ENCODE measurements at regions not wholly inside any gene's neighbourhood (a gene's known extent, or its start where the extent isn't known, plus 50 kb on each side); places are given as distances from the start of the nearest gene placed in this dataset.

- no peak for TF ChIP-seq POLR2A (IDR thresholded peaks at IDR 0.05)
- TF ChIP-seq CTCF (IDR thresholded peaks at IDR 0.05), result no peak
- Histone ChIP-seq H3K4me1 (no peaks in the 10 kb centered on the region), H3K36me3 (ENCODE audit: low read depth, missing control alignments) (no peaks in the 10 kb centered on the region), H3K27me3 (no peaks in the 10 kb centered on the region), H3K4me3 (no peak overlapping the region), H3K27ac (no peak overlapping the region), H3K9me3 (no peaks in the 10 kb centered on the region)
- intact Hi-C loops (cut with DNase I; ENCODE audit: low total_unique reads), result no loop called here
- DNase-seq, result no peak
- WGBS, 2 donors, result 72 to 83% methylated on average over 2 of the region's 2 CpGs
Observed at GRCh38 chrX:109252789-109253188, 229.1 kb downstream of the GUCY2F start.

- no peak overlapping the region for H3K27ac ChIP-seq
- WGBS, 2 donors, result 0% methylated on average over 1 of the region's 1 CpG
- H3K27me3 ChIP-seq, result no peaks in the 10 kb centered on the region
- H3K36me3 ChIP-seq (ENCODE audit: low read depth, missing control alignments), result no peaks in the 10 kb centered on the region
- no peak overlapping the region for H3K4me3 ChIP-seq
- H3K4me1 ChIP-seq, result no peaks in the 10 kb centered on the region
- TF ChIP-seq POLR2A (IDR thresholded peaks at IDR 0.05), result no peak
- no peak for TF ChIP-seq CTCF (IDR thresholded peaks at IDR 0.05)
- no peaks in the 10 kb centered on the region for H3K9me3 ChIP-seq
- intact Hi-C loops (cut with DNase I; ENCODE audit: low total_unique reads), result no loop called here
- DNase-seq, result no peak
Observed at GRCh38 chrX:109218761-109219160, 263.1 kb downstream of the GUCY2F start.

DNA sequence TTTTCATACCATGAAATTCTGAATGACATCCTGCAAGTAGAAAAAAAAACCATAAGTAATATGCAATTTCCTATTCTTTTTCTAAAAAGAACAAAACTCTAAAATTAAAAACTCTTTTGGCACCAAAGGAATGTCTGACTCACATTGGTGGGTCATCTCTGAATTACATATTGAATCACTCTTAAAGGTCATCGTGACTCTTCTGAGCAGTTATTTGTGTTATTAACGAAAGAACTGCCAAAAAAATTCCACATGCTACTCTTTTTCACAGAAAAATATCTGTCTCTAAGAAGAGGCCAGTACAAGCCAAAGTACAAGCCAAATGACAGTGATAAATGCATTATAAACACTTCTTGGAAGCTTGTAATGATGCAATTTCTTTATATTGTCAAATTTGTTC lies 282.2 kb downstream of the GUCY2F start:
- H3K4me3 ChIP-seq, result no peak overlapping the region
- no peaks in the 10 kb centered on the region for H3K27me3 ChIP-seq
- no peaks in the 10 kb centered on the region for H3K36me3 ChIP-seq (ENCODE audit: low read depth, missing control alignments)
- no peaks in the 10 kb centered on the region for H3K9me3 ChIP-seq
- no peaks in the 10 kb centered on the region for H3K4me1 ChIP-seq
- no peak for TF ChIP-seq POLR2A (IDR thresholded peaks at IDR 0.05)
- no peak for TF ChIP-seq CTCF (IDR thresholded peaks at IDR 0.05)
- no peak overlapping the region for H3K27ac ChIP-seq
- WGBS, 2 donors, result 30 to 38% methylated on average over 2 of the region's 2 CpGs
- no peak for DNase-seq
- intact Hi-C loops (cut with DNase I; ENCODE audit: low total_unique reads), result no loop called here

GRCh38 chrX:109190542-109190941 lies 291.3 kb downstream of the GUCY2F start:
- intact Hi-C loops (cut with DNase I; ENCODE audit: low total_unique reads), result no loop called here
- no peak overlapping the region for H3K4me3 ChIP-seq

More at GRCh38 chrX:109190542-109190941, 291.3 kb downstream of the GUCY2F start:
- no peaks in the 10 kb centered on the region for H3K27me3 ChIP-seq
- no peak for DNase-seq
- H3K36me3 ChIP-seq (ENCODE audit: low read depth, missing control alignments), result no peaks in the 10 kb centered on the region
- 45 to 65% methylated on average over 1 of the region's 1 CpG for WGBS, 2 donors
- H3K4me1 ChIP-seq, result no peaks in the 10 kb centered on the region
- H3K27ac ChIP-seq, result no peak overlapping the region
- TF ChIP-seq CTCF (IDR thresholded peaks at IDR 0.05) (no peak), POLR2A (IDR thresholded peaks at IDR 0.05) (no peak)
- H3K9me3 ChIP-seq, result no peaks in the 10 kb centered on the region
